GM12878 (cell line): ENCODE measurements at regions not wholly inside any gene's neighbourhood (a gene's known extent, or its start where the extent isn't known, plus 50 kb on each side); places are given as distances from the start of the nearest gene placed in this dataset.

Experiments used
- ATAC-seq: fragments of 200-7000 bp; cut with Tn5 transposase; 3 replicates; pipeline ENCODE4 v1.9.1; 2020; ENCODE audit warnings: mild to moderate bottlenecking, moderate library complexity
- BruUV-seq: library from RNA; stranded (reverse); fragments of 400-500 nt; replicated peaks from 2 replicates; lab custom pipeline; 2021; lab: Mats Ljungman, UMichigan
- CTCF ChIA-PET: fragments of 300-600 bp; sonication (Branson Sonifier 250); formaldehyde crosslinking; extraction: SDS; loops from one replicate; lab custom pipeline; 2021; ENCODE audit warnings: inconsistent platforms; lab: Yijun Ruan, JAX
- POLR2A ChIA-PET: fragments of 350-600 bp; formaldehyde crosslinking; extraction: SDS; loops from one replicate; lab custom pipeline; 2021; ENCODE audit warnings: inconsistent platforms; lab: Charles Lee
- RAD21 ChIA-PET: fragments of 300-600 bp; sonication (Branson Sonifier 250); formaldehyde crosslinking; loops from one replicate; lab custom pipeline; 2023; ENCODE audit warnings: antibody characterized with exemption; ENCODE audit not compliant: unreplicated experiment; lab: Charles Lee
- SMC1A ChIA-PET: fragments of 300-600 bp; sonication (Branson Sonifier 250); formaldehyde crosslinking; loops from one replicate; lab custom pipeline; 2023; ENCODE audit not compliant: unreplicated experiment, uncharacterized antibody; lab: Charles Lee
- DNase-seq: peaks from one replicate; pipeline ENCODE4 v3.0.0-alpha.2; 2011; ENCODE audit warnings: low read depth, low spot score
- FAIRE-seq: peaks from 3 replicates; lab custom pipeline; 2011; peaks lifted over from hg19 to GRCh38; lab: Jason Lieb, UNC
- H2AFZ ChIP-seq: 2 replicates; pipeline ENCODE4 v1.6.0; 2011; ENCODE audit warnings: low read depth, low read length, control low read depth; ENCODE audit not compliant: control insufficient read depth
- H3K27ac ChIP-seq: 2 replicates; pipeline ENCODE4 v1.5.1; 2011; ENCODE audit warnings: control low read depth; ENCODE audit not compliant: control insufficient read depth, insufficient read depth
- H3K27me3 ChIP-seq, 2 experiments: replicated peaks in 1 of 2; 2 replicates each; pipeline versions ENCODE4 v1.6.0 to v1.6.1; 2011; ENCODE audit warnings: low read length in 1 of 2; ENCODE audit not compliant: control insufficient read depth in 2 of 2, insufficient read depth in 2 of 2
- H3K36me3 ChIP-seq, 2 experiments: 2 replicates each; pipeline ENCODE4 v1.5.1; 2011; ENCODE audit warnings: low read length in 1 of 2; ENCODE audit not compliant: control insufficient read depth in 2 of 2, insufficient read depth in 2 of 2
- H3K4me1 ChIP-seq: 2 replicates; pipeline ENCODE4 v1.6.1; 2011; ENCODE audit warnings: mild to moderate bottlenecking, low read length, moderate library complexity, mixed read lengths; ENCODE audit not compliant: control insufficient read depth, insufficient read depth
- H3K4me2 ChIP-seq: 2 replicates; pipeline ENCODE4 v1.6.0; 2011; ENCODE audit warnings: control low read depth; ENCODE audit not compliant: control insufficient read depth, insufficient read depth
- H3K4me3 ChIP-seq: fragments of 200-600 bp; sonication (generic); 2 replicates; pipeline ENCODE4 v1.5.1; 2016
- H3K79me2 ChIP-seq: 2 replicates; pipeline ENCODE4 v1.6.0; 2011; ENCODE audit warnings: low read length; ENCODE audit not compliant: control insufficient read depth, insufficient read depth
- H3K9ac ChIP-seq: 2 replicates; pipeline ENCODE4 v1.8.0; 2011; ENCODE audit warnings: low read length, control low read depth, mixed read lengths; ENCODE audit not compliant: control insufficient read depth, insufficient read depth
- H3K9me3 ChIP-seq: replicated peaks from 3 replicates; pipeline ENCODE4 v1.5.1; 2011; ENCODE audit warnings: mild to moderate bottlenecking, low read length; ENCODE audit not compliant: control insufficient read depth, insufficient read depth
- H4K20me1 ChIP-seq: 2 replicates; pipeline ENCODE4 v1.6.0; 2011; ENCODE audit not compliant: control insufficient read depth, insufficient read depth
- CEBPZ ChIP-seq: fragments of 150-350 bp; IDR thresholded peaks from 2 replicates; pipeline ENCODE4 v1.6.1; 2016; ENCODE audit warnings: low read depth, low read length
- FOS ChIP-seq: IDR thresholded peaks from 3 replicates; pipeline ENCODE4 v1.6.1; 2011; ENCODE audit warnings: borderline replicate concordance; ENCODE audit not compliant: insufficient read length; ENCODE audit errors: extremely low read depth
- TBL1XR1 ChIP-seq: IDR thresholded peaks from 2 replicates; pipeline ENCODE4 v1.6.1; 2012; ENCODE audit warnings: low read depth, low read length, improper control_type of control experiment
- ZBTB4 ChIP-seq: fragments of 450-650 bp; formaldehyde crosslinking; IDR thresholded peaks from 2 replicates; pipeline ENCODE4 v1.4.0; 2022; ENCODE audit warnings: mild to moderate bottlenecking, moderate library complexity
- WGBS: methylation state at CpG from one replicate; pipeline ENCODE4 v1.1.6; 2016; ENCODE audit warnings: low lambda C conversion rate; ENCODE audit not compliant: insufficient replicate concordance, insufficient coverage; ENCODE audit errors: missing lambda C conversion rate; 5-methylcytosine and 5-hydroxymethylcytosine counted together
- in situ Hi-C: fragments of 300-500 bp; cut with MboI; formaldehyde crosslinking; loops from 9 replicates; pipeline ENCODE4 v1.14.3; 2018; ENCODE audit warnings: mixed read lengths
- intact Hi-C: fragments of 100-400 bp; cut with micrococcal nuclease; formaldehyde crosslinking; loops from one replicate; pipeline ENCODE4 v1.14.2; 2022; ENCODE audit not compliant: unreplicated experiment

GRCh38 chr22:26768952-26769351 lies 111.6 kb downstream of the MIAT start (continued):
- TF ChIP-seq CEBPZ: no peak

GRCh38 chr22:26769663-26770062 lies 112.3 kb downstream of the MIAT start:
- peaks cover 1% of the 10 kb centered on the region; the same call in 2 of the 3 replicates for H3K9me3 ChIP-seq
- FAIRE-seq: no peak
- H3K4me3 ChIP-seq: no peak overlapping the region
- in situ Hi-C loops (loop anchor here (25.0 kb wide), 1 partner anchor 1243 kb away; no protein-coding TSS in a partner anchor), intact Hi-C loops (no loop called here)
- ChIA-PET SMC1A (no interaction called here), POLR2A (no interaction called here), RAD21 (no interaction called here), CTCF (no interaction called here)
- no peaks in the 10 kb centered on the region for H3K4me1 ChIP-seq
- no TSS peak for BruUV-seq
- H3K9ac ChIP-seq: no peak overlapping the region
- no peak overlapping the region for H3K27ac ChIP-seq
- no peak for ATAC-seq
- no peaks in the 10 kb centered on the region for H3K27me3 ChIP-seq
- no peaks in the 10 kb centered on the region for H3K79me2 ChIP-seq
- no peak for DNase-seq
- H2AFZ ChIP-seq: no peak overlapping the region
- WGBS: 37% methylated on average over 1 of the region's 1 CpG
- H3K36me3 ChIP-seq: no peaks in the 10 kb centered on the region
- H3K4me2 ChIP-seq: no peak overlapping the region
- no peak for TF ChIP-seq FOS
- no peak for TF ChIP-seq TBL1XR1
- TF ChIP-seq ZBTB4 (CRISPR knock-in tag): no peak
- H4K20me1 ChIP-seq: no peaks in the 10 kb centered on the region
